ENCODE measurements at regions not wholly inside any gene's neighbourhood (a gene's known extent, or its start where the extent isn't known, plus 50 kb on each side); places are given as distances from the start of the nearest gene placed in this dataset.
"Not testable (repeated sequence)": the region's sequence is repeated elsewhere in the genome, so short reads cannot be mapped to it uniquely, and the experiment has no call there.

- not testable (repeated sequence) for H3K27ac ChIP-seq (ENCODE audit: low read depth, low read length); H3K4me1 ChIP-seq (ENCODE audit: control insufficient read depth in 5 of 5, insufficient read depth in 5 of 5, low read length in 5 of 5); H3K9ac ChIP-seq (ENCODE audit: low read length in 5 of 5); H3K27me3 ChIP-seq (ENCODE audit: control insufficient read depth in 5 of 5, insufficient read depth in 4 of 5, low read length in 5 of 5); H3K36me3 ChIP-seq (ENCODE audit: control insufficient read depth in 5 of 5, insufficient read depth in 5 of 5, low read length in 5 of 5); H3K9me3 ChIP-seq (ENCODE audit: control insufficient read depth in 5 of 5, low read length in 5 of 5); H3K4me3 ChIP-seq (ENCODE audit: low read depth in 1 of 5, low read length in 5 of 5)
Observed at GRCh38 chr7:46043338-46043737, 122.3 kb upstream of the IGFBP3 start.

GRCh38 chr7:46039813-46040212 is 118.7 kb upstream of the IGFBP3 start:
- H3K27me3 ChIP-seq (ENCODE audit: control insufficient read depth in 5 of 5, insufficient read depth in 4 of 5, low read length in 5 of 5); H3K27ac ChIP-seq (ENCODE audit: low read depth, low read length); H3K9ac ChIP-seq (ENCODE audit: low read length in 5 of 5); H3K9me3 ChIP-seq (ENCODE audit: control insufficient read depth in 5 of 5, low read length in 5 of 5); H3K36me3 ChIP-seq (ENCODE audit: control insufficient read depth in 5 of 5, insufficient read depth in 5 of 5, low read length in 5 of 5); H3K4me3 ChIP-seq (ENCODE audit: low read depth in 1 of 5, low read length in 5 of 5); H3K4me1 ChIP-seq (ENCODE audit: control insufficient read depth in 5 of 5, insufficient read depth in 5 of 5, low read length in 5 of 5): not testable (repeated sequence)

DNA sequence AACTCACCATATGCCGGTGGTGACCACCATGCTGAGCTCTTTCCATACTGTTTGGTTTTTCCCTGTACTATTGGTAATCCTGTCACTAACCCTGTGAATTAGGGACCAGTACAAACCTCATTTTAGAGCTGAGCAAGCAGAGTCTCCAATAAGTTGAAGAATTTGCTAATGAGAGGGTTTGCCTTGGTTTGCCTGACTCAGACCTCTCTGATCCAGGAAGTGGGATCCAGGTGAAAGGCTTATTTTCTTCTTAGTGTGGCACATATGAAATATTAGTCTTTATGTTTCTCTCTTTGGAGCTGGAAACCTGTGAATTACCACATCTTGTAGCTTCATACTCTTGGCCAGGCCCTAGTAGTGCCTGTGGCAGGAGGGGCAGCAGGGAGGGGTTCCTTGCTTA is 114.1 kb upstream of the IGFBP3 start:
- Histone ChIP-seq H3K27ac (ENCODE audit: low read depth, low read length) (no peak overlapping the region), H3K4me3 (ENCODE audit: low read depth in 1 of 5, low read length in 5 of 5) (no peak overlapping the region), H3K9ac (ENCODE audit: low read length in 5 of 5) (no peak overlapping the region), H3K9me3 (ENCODE audit: control insufficient read depth in 5 of 5, low read length in 5 of 5) (no peaks in the 10 kb centered on the region), H3K27me3 (ENCODE audit: control insufficient read depth in 5 of 5, insufficient read depth in 4 of 5, low read length in 5 of 5) (peaks cover 0 to 5% (median 0%) of the 10 kb centered on the region in 5 donors), H3K4me1 (ENCODE audit: control insufficient read depth in 5 of 5, insufficient read depth in 5 of 5, low read length in 5 of 5) (peaks cover 0 to 3% (median 0%) of the 10 kb centered on the region in 5 donors), H3K36me3 (ENCODE audit: control insufficient read depth in 5 of 5, insufficient read depth in 5 of 5, low read length in 5 of 5) (no peaks in the 10 kb centered on the region)

GRCh38 chr7:46034056-46034768 is 113.1 kb upstream of the IGFBP3 start:
- Histone ChIP-seq H3K9ac (ENCODE audit: low read length in 5 of 5) (no peak overlapping the region), H3K27me3 (ENCODE audit: control insufficient read depth in 5 of 5, insufficient read depth in 4 of 5, low read length in 5 of 5) (peaks cover 0 to 5% (median 0%) of the 10 kb centered on the region in 5 donors), H3K36me3 (ENCODE audit: control insufficient read depth in 5 of 5, insufficient read depth in 5 of 5, low read length in 5 of 5) (no peaks in the 10 kb centered on the region), H3K4me3 (ENCODE audit: low read depth in 1 of 5, low read length in 5 of 5) (no peak overlapping the region), H3K27ac (ENCODE audit: low read depth, low read length) (no peak overlapping the region), H3K4me1 (ENCODE audit: control insufficient read depth in 5 of 5, insufficient read depth in 5 of 5, low read length in 5 of 5) (peaks cover 0 to 3% (median 0%) of the 10 kb centered on the region in 5 donors), H3K9me3 (ENCODE audit: control insufficient read depth in 5 of 5, low read length in 5 of 5) (no peaks in the 10 kb centered on the region)

DNA sequence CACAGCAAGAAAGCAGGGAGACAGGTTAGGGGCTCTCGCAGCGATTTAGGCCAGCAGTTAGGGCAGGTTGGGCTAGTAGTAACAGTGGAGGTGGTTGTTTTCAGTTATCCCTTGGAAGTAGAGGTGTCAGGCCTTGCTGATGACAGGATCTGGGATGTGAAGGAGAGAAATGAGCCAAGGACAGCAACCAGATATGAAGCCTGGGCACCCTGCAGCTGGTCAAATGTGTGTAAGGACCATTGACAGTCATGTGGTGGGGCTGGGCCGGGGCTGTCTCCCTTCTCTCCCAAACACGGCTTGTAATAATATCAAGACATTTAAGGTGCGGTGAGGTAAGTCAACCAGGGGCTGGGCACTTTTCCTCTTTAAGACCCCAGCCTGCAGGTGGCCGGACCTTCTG is 112.5 kb upstream of the IGFBP3 start:
- Histone ChIP-seq H3K9ac (ENCODE audit: low read length in 5 of 5) (no peak overlapping the region), H3K27ac (ENCODE audit: low read depth, low read length) (no peak overlapping the region), H3K4me3 (ENCODE audit: low read depth in 1 of 5, low read length in 5 of 5) (no peak overlapping the region), H3K4me1 (ENCODE audit: control insufficient read depth in 5 of 5, insufficient read depth in 5 of 5, low read length in 5 of 5) (peaks cover 0 to 3% (median 0%) of the 10 kb centered on the region in 5 donors), H3K36me3 (ENCODE audit: control insufficient read depth in 5 of 5, insufficient read depth in 5 of 5, low read length in 5 of 5) (no peaks in the 10 kb centered on the region), H3K9me3 (ENCODE audit: control insufficient read depth in 5 of 5, low read length in 5 of 5) (no peaks in the 10 kb centered on the region), H3K27me3 (ENCODE audit: control insufficient read depth in 5 of 5, insufficient read depth in 4 of 5, low read length in 5 of 5) (peaks cover 0 to 5% (median 0%) of the 10 kb centered on the region in 5 donors)

DNA sequence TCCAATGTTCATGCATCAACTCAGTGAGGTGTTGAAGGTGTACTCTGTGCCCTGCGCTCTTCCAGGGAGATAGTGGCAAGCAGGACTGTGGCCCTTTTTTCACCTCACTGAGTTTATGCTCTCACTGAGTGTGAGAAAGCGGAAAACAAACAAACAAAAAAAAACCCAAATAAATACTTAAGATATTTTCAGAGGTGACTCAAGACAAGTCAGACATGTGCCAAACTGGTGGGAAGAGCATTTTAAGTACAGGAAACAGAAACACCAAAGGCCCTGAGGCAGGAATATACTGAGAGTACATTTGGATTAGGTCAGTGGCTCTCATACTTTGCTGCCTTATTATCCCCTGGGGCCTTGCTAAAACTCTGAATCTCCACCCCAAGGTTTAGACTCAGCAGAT is 111.9 kb upstream of the IGFBP3 start:
- Histone ChIP-seq H3K4me1 (ENCODE audit: control insufficient read depth in 5 of 5, insufficient read depth in 5 of 5, low read length in 5 of 5) (peaks cover 0 to 3% (median 0%) of the 10 kb centered on the region in 5 donors), H3K36me3 (ENCODE audit: control insufficient read depth in 5 of 5, insufficient read depth in 5 of 5, low read length in 5 of 5) (no peaks in the 10 kb centered on the region), H3K27ac (ENCODE audit: low read depth, low read length) (no peak overlapping the region), H3K27me3 (ENCODE audit: control insufficient read depth in 5 of 5, insufficient read depth in 4 of 5, low read length in 5 of 5) (peaks cover 0 to 5% (median 0%) of the 10 kb centered on the region in 5 donors), H3K9me3 (ENCODE audit: control insufficient read depth in 5 of 5, low read length in 5 of 5) (no peaks in the 10 kb centered on the region), H3K9ac (ENCODE audit: low read length in 5 of 5) (no peak overlapping the region), H3K4me3 (ENCODE audit: low read depth in 1 of 5, low read length in 5 of 5) (no peak overlapping the region)

DNA sequence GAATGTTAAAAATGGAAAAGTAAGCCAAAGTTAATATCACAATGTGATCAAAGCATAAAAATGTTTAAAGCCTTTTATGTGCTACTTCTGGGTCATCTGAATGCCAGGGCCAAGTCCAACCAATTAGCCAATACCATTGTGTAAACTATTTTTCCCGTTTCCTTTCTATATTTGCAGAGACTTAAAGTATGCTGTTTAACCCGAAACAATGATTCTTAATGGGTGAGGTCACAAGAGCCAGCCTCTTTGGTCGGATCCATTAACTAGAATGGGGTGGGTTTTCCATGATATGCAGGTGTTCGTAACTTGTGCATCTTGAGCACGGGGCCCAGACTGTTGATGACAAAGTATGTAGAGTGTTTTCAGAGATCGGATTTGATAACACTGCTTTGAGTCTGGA is 111.3 kb upstream of the IGFBP3 start:
- Histone ChIP-seq H3K9me3 (ENCODE audit: control insufficient read depth in 5 of 5, low read length in 5 of 5) (no peaks in the 10 kb centered on the region), H3K9ac (ENCODE audit: low read length in 5 of 5) (no peak overlapping the region), H3K27ac (ENCODE audit: low read depth, low read length) (no peak overlapping the region), H3K4me1 (ENCODE audit: control insufficient read depth in 5 of 5, insufficient read depth in 5 of 5, low read length in 5 of 5) (peaks cover 0 to 3% (median 0%) of the 10 kb centered on the region in 5 donors), H3K36me3 (ENCODE audit: control insufficient read depth in 5 of 5, insufficient read depth in 5 of 5, low read length in 5 of 5) (no peaks in the 10 kb centered on the region), H3K27me3 (ENCODE audit: control insufficient read depth in 5 of 5, insufficient read depth in 4 of 5, low read length in 5 of 5) (peaks cover 0 to under 1% (median 0%) of the 10 kb centered on the region in 5 donors), H3K4me3 (ENCODE audit: low read depth in 1 of 5, low read length in 5 of 5) (no peak overlapping the region)

DNA sequence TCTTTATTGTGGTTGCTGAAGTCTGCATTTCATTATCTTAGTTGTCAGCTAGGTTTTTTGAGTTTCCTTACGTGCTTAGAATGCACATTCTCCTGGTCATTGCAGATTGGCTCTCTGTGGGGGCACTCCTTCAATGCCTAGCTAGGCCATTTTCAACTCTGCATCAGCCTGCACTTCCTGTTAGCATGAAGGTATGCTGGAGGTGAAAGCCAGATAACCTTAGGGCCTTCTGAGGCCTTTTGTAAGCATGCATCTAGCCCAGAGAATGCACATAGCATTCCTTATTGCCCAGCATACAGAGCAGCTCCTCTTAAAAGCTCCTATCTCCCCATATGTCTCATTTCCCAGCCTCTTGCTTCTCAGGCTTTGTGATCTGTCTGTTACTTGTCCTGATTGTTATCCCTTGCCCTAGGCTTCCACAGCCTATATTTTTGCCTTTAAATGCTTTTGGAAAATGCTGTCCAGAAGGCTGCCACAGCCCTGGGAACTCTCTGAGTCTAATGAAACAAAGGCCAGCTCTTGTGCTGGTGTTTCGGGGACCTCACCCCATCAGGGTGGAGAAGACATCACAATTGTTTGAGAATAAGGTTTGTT is 108.1 kb upstream of the IGFBP3 start:
- H3K4me1 ChIP-seq (ENCODE audit: control insufficient read depth in 5 of 5, insufficient read depth in 5 of 5, low read length in 5 of 5): no peaks in the 10 kb centered on the region
- no peak overlapping the region for H3K9ac ChIP-seq (ENCODE audit: low read length in 5 of 5)
- H3K9me3 ChIP-seq (ENCODE audit: control insufficient read depth in 5 of 5, low read length in 5 of 5): no peaks in the 10 kb centered on the region
- H3K27ac ChIP-seq (ENCODE audit: low read depth, low read length): no peak overlapping the region
- H3K27me3 ChIP-seq (ENCODE audit: control insufficient read depth in 5 of 5, insufficient read depth in 4 of 5, low read length in 5 of 5): no peaks in the 10 kb centered on the region
- H3K4me3 ChIP-seq (ENCODE audit: low read depth in 1 of 5, low read length in 5 of 5): no peak overlapping the region
- no peaks in the 10 kb centered on the region for H3K36me3 ChIP-seq (ENCODE audit: control insufficient read depth in 5 of 5, insufficient read depth in 5 of 5, low read length in 5 of 5)

DNA sequence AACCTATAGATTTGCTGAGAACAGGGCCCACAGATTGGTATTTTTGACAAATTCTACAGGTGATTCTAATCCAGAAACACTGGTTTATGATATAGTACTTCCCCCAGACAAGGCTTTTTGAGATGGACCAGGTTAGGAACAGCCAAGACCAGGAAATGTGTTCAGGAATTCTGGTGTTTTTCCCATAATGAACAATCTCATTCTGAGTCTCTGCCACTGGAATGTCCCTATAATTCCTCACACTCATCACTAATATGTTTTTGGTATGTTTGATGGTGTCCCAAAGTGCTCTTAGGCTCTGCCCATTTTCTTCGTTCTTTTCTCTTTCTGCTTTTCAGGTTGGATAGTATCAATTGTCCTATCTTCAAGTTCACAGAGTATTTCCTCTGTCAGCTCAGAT is 107.2 kb upstream of the IGFBP3 start:
- H3K9ac ChIP-seq (ENCODE audit: low read length in 5 of 5): no peak overlapping the region
- H3K4me3 ChIP-seq (ENCODE audit: low read depth in 1 of 5, low read length in 5 of 5): no peak overlapping the region
- no peaks in the 10 kb centered on the region for H3K9me3 ChIP-seq (ENCODE audit: control insufficient read depth in 5 of 5, low read length in 5 of 5)
- no peaks in the 10 kb centered on the region for H3K4me1 ChIP-seq (ENCODE audit: control insufficient read depth in 5 of 5, insufficient read depth in 5 of 5, low read length in 5 of 5)
- H3K27me3 ChIP-seq (ENCODE audit: control insufficient read depth in 5 of 5, insufficient read depth in 4 of 5, low read length in 5 of 5): no peaks in the 10 kb centered on the region
- H3K27ac ChIP-seq (ENCODE audit: low read depth, low read length): no peak overlapping the region
- H3K36me3 ChIP-seq (ENCODE audit: control insufficient read depth in 5 of 5, insufficient read depth in 5 of 5, low read length in 5 of 5): no peaks in the 10 kb centered on the region

- no peaks in the 10 kb centered on the region for H3K36me3 ChIP-seq (ENCODE audit: control insufficient read depth in 5 of 5, insufficient read depth in 5 of 5, low read length in 5 of 5)
- no peaks in the 10 kb centered on the region for H3K4me1 ChIP-seq (ENCODE audit: control insufficient read depth in 5 of 5, insufficient read depth in 5 of 5, low read length in 5 of 5)
- no peaks in the 10 kb centered on the region for H3K9me3 ChIP-seq (ENCODE audit: control insufficient read depth in 5 of 5, low read length in 5 of 5)
- H3K4me3 ChIP-seq (ENCODE audit: low read depth in 1 of 5, low read length in 5 of 5): no peak overlapping the region
- no peak overlapping the region for H3K27ac ChIP-seq (ENCODE audit: low read depth, low read length)
- no peak overlapping the region for H3K9ac ChIP-seq (ENCODE audit: low read length in 5 of 5)
- H3K27me3 ChIP-seq (ENCODE audit: control insufficient read depth in 5 of 5, insufficient read depth in 4 of 5, low read length in 5 of 5): no peaks in the 10 kb centered on the region
Observed at GRCh38 chr7:46026741-46027140, 105.7 kb upstream of the IGFBP3 start.
